Nucleus accumbens (tissue), 56 donors: ENCODE measurements at regions not wholly inside any gene's neighbourhood (a gene's known extent, or its start where the extent isn't known, plus 50 kb on each side); places are given as distances from the start of the nearest gene placed in this dataset.
"Not testable (repeated sequence)": the region's sequence is repeated elsewhere in the genome, so short reads cannot be mapped to it uniquely, and the experiment has no call there.

Experiments used
- DNase-seq, 56 donors: peaks; one replicate each; lab custom pipeline; 2025; lab: John Stamatoyannopoulos, UW

DNA sequence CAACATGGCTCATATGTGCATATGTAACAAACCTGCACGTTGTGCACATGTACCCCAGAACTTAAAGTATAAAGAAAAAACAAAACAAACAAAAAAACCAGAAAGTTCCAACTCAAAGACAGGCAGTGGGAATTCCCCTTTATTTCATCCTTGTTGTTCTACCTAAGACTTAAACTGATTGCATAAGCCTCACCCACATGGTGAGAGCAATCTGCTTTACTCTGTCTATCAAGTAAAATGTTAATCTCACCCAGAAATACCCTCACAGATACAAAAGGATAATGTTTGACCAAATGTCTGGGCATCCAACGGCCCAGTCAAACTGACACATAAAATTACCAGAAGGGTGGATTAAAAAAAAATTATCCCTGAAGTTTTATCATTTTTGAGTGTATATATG is 190.9 kb upstream of the PLSCR5 start:
- no peak for DNase-seq

DNA sequence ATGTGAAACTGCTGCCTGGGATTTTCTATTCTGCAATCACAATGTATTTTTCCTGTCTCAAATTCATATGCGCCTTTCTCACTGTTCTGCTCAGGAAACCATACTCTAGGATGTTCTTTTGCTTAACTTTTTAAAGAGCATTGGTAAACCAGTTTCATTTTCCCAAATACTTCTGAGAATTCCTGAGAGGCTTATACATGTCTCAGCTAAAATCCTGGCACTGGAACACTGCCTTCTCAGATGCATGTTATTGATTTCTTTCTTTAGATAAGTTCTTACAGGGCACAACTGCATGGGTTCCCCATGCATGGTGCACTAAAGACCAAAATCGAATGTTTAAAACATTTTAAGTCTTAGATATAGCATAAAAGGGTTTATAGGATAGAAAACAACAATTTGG is 178.3 kb upstream of the PLSCR5 start:
- DNase-seq, result no peak

DNA sequence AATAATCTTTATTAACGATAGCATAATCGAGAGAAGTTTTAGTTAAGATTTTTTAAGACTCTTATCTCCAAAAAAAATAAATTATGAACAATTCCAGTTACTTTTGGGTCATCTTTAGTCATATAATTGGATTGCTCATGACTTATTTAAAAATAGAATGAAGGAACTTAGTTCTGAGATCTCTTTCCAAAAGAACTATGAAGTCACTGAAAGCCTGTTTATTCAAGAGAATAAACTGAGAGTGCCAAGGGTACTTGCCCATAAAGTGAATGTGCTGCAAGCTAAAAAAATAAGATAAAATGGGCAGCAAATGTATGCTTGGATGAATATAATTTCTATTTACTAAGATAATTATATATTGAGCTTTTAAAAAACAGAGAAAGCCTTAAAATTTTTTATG is 176.5 kb upstream of the PLSCR5 start:
- no peak for DNase-seq

DNA sequence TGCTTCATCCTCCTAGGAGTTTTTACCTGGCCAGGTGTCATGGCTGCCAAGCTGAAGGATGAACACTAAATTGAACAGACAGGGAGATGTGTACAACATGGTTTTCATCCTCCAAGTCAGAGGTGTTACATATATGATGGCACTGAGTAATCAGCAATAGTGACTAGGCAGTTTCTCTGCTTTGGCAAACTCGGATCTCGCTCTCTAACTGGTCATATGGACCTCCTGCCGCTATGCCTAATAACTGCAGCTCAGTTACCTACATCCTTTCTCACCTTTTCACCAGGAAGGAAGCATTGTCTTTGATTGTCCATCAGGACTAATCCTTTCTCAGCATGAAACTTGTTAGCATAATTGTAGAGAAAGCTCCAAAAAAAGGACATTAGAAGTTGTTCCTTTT is 175.9 kb upstream of the PLSCR5 start:
- DNase-seq, result no peak

DNA sequence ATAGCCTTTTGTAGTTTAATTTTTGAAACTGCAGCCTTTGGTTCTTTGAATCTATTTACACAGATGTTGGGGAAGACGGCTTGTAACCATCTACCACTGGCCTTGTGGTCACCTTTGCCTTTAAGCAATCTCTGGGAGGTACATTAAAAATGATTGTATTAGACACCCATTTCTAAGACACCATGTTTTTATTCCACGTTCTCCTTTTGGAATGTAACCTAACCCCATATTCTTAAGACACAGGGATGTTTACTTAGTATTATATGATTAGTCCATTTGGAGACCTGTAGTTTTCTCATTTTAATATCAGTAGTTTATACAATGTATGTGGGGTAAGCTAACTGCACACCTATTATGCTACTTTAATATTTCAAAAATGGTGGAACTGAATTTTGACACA is 175.1 kb upstream of the PLSCR5 start:
- no peak for DNase-seq

DNA sequence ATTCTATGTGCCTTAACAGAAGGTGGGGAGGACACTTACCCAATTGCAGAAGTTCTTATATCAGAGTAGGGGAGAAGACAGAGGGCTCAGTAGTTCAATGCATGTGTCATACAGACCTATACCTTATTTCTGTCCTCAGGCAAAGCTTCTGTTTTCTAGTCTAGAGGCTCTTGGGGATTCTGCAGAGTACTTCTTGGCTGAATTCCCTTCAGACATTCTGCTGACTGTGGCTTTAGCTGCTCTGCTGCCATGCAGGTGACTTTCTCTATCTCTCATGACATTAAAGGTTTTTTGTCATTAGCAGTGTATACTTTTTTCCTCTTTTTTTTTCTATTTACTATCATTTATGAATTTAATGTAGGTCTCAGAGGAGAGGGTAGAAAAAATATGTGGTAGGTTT is 172.8 kb upstream of the PLSCR5 start:
- DNase-seq, result no peak

DNA sequence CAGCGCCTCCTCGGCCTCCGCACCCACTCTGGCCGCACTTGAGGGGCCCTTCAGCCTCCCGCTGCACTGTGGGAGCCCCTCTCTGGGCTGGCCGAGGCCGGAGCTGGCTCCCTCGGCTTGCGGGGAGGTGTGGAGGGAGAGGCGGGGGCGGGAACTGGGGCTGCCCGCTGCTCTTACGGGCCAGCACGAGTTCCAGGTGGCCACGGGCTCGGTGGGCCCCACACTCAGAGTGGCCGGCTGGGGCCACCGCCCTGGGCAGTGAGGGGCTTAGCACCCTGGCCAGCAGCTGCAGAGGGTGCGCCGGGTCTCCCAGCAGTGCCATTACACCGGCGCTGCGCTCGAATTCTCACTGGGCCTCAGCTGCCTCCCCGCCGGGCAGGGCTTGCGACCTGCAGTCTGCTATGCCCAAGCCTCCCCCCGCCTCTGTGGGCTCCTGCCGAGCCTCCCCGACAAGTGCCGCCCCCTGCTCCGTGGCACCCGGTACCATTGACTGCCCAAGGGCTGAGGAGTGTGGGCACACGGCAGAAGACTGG is 167.1 kb upstream of the PLSCR5 start:
- DNase-seq, result no peak

DNA sequence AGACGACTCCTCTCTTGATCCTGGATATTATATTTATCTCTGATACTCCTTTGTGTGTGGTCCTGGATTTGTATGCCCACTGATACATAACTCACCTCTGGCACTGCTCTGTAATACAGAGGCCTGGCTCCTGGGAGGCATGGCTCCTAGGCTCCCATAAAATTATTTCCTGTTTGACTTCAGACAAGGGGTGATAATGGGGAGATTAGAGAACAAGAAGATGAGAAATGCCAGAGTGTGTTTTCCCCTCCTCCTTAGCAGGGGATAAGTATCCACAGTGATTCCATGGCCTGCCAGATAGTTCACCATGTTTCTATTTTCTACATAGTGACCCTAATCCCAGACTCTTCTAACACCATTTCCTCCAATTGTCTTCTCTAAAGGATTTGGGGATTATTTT is 165.7 kb upstream of the PLSCR5 start:
- DNase-seq, result no peak

DNA sequence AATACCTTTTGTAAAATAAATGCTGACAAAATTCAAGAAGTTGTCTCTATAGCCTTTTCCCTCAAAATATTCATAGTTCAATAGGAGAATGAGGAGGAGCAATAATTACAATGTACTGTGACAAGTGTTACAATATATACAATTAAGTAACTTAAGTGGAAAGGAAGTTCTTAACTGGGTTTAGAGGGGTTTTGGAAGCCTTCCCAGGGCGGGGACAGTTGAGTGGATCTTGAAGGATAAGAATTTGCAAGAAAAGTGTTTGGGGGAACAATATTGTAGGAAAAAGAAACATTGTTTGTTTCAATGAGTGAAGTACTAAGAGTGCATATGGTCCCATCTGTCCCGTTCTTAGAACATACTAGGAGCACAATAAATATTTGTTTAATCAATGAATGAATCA is 165.2 kb upstream of the PLSCR5 start:
- DNase-seq, result no peak

DNA sequence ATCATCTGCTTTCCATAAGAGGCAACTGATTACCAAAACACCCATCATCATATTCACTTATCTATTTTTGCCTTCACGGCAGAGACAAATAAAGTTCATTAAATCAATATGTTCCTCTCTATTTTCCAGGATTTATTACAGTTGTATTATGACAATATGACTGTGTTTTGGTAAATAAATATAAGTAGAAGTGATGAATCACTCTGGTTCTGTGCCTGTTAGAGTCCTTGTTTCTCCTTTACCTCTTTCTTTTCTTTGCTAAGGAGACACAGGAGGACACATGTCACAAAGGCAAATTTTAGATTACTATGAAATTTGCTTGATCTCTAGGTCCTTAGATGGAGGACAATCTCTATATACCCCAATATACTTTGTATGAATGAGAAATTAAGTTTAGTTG is 152.6 kb upstream of the PLSCR5 start:
- no peak for DNase-seq

DNA sequence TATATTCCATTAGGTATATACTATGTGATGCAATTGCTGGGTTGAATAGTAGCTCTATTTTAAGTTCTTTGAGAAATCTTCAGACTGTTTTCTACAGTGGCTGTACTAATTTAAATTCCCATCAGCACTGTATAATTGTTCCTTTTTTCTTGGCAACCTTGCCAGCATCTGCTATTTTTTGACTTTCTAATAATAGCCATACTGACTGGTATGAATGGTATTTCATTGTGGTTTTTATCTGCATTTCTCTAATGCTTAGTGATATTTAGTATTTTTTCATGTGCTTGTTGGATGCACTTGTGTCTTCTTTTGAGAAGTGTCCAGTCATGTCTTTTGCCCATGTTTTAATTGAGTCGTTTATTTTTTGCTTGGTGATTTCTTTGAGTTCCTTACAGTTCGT is 145.1 kb upstream of the PLSCR5 start:
- no peak for DNase-seq

DNA sequence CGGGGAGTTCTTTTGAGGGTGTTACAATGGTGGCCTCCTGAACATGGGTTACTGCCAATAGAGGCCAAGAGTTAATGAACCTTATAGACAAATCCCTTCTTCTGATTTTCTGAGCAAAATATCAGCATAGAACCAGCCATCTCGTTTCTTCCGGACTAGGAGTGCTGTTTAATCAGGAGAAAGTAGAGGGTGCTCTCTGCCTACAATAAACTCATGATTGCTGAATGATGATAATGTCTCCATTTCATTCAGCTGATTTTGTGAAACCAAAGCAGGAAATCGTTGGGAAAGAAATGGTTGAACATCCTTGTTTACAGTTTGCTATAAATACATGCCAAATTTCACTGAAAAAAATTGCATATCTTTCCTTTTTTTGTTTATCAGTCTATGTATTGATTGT is 142.8 kb upstream of the PLSCR5 start:
- peak in 1 of 56 donors; percentile 2 for DNase-seq

DNA sequence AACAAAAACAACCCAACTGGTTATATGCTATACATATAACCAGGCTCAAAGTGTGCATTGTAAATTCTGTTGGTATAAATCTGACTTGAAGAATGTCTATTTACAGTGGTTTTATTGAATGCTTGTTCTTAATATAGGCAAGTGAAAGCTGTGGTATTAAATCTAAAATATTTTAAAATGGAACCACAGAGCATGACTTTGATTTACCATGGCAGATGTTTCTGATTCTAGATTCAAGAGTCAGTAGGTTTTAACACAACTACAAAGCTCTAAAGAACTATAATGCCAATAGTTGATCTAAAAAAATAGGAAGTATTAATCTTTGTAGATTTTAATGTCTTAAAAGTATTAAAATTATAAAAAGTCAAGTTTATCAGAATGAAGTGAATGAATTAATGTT is 141.9 kb upstream of the PLSCR5 start:
- no peak for DNase-seq

DNA sequence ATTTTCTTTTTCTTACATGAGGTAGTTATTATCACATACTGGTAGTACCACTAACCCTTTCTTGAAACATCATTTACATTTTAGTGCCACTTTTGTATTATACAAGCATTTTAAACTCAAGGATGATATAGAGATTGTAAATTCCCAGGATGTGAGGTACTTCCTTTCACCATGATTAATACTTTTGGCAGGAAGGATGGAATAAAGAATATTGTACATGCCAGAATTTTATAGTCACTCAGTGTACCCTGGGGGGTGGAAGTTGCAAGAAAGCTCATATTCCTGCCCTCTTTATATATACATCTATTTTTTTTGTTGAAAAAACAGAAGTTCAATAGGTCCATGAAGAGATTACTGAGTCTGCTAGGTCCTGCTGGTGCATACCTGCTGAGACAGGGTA is 141.0 kb upstream of the PLSCR5 start:
- DNase-seq, result no peak

DNA sequence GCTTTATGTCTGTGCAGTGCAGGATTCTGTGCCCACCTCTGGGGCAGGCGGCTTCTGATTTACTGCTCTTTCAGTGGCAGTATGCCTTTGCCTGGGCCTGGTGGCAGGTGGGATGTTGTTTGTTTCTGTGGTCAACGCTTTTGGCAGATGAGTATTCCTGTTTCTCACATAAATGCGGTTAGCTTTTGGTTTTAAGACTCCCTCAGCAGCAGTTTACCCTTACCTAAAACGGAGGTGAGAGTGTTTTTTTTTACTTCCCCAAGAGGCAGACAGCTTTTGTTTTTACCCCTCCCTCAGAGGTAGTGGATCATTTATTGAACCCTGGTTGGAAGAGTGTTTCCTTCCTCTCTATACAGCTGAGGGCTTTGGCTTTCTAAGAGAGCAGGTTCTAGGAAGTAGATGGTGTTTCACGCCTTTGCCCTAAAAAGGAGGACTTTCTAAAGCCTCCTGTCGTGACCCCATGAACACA is 134.1 kb upstream of the PLSCR5 start:
- DNase-seq, result no peak

DNA sequence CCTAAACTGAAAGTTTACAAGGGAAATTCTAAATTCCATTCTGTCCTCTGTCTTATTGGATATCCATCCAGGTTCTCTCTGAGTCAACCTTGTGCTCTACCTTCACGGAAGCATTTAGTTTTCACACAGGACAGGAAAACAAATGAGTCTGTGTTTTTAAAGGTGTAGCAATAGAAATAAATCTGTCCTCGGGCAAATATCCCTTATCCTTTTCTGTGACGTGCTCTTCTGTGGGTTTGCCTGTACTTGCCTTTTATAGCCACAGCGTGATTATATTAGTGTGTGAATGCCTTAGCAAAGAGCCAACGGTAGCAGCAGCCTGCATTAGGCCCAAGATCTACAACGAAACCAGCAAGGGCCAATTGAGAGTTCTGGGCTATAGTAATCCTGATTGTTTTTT is 127.2 kb upstream of the PLSCR5 start:
- no peak for DNase-seq

DNA sequence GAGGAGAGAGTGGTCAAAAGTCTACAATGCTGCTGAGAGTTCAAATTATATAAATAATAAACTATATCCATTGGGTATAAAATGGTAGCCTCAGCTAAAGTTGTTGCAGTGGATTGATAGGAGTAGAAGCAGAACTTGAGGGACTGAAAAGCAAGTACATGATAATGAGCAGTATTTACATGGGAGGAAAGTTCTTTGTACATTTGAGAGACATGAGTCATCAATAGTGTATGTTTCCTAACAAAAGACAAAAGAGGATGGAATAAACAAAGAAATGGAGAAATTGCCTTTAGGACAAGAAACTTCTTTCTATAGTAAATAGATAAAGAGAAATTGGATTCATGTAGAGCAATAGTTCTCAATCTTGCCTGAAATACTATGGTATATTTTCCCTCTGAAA is 110.0 kb upstream of the PLSCR5 start:
- DNase-seq, result no peak

DNA sequence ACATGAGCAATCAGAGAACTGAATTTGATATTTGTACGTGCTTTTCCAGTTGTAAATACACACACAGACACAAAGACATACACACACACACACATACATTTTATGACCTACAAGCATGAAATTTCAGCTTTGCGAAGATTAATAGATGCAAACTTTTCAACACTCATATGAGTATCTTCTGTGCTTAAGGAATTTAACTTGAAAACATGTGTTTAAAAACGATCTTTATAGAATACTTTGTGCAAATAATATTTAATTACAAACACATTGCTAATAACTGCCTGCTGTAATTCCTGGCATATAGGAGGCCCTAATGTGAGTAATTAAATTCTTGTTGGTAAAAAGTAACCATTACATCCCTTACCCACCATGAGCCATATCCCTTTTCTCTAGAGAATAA is 107.7 kb upstream of the PLSCR5 start:
- no peak for DNase-seq

DNA sequence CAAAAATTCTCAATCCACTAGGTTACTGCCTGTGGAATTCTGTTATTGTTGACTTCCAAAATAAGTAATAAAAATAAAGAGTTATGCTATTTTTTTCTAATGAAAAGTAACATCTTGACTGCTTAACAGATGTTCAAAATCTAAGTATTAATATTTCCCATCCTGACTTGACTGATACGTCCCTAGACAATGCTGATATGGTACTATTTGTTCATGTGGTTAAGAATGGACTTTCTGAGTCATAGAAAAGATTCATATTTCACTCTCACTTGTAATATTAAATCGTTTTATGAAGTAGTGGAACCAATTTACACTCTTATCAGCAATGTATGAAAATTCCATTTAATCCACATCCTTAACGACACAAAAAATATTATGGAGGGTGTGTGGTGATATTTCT is 104.8 kb upstream of the PLSCR5 start:
- DNase-seq, result no peak

DNA sequence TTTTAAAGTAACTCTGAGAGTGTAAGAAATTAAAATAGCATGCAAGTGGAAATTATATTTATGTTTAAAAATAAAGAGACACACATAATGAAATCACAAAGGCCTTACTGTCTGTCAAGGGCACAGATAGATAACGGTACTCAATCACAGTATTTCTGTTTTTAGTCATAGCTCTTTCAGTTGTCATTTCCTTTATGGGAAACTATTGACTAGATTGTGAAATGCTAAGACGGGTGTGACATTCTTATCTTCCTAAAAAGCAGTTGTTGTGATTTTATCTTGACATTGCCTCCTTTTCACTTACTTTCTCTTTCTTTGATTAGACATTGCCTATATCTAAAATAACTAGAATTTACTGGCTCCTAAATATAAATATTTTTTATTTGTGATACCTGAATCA is 100.1 kb upstream of the PLSCR5 start:
- no peak for DNase-seq

DNA sequence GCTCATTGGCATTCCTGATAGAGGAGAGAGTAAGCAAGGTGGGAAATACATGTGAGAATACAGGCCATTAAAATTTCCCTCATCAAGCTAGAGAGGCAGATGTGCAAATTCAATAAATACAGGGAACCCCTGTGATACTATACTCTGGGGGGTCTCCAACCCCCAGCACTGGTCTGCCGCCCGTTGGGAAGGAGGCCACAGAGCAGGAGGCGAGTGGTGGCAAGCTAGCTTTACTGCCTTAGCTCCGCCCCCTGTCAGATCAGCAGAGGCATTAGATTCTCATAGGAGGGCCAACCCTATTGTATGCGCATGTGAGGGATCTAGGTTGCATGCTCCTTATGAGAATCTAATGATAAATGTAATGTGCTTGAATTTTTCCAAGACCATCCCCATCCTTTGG is 97.1 kb upstream of the PLSCR5 start:
- no peak for DNase-seq

DNA sequence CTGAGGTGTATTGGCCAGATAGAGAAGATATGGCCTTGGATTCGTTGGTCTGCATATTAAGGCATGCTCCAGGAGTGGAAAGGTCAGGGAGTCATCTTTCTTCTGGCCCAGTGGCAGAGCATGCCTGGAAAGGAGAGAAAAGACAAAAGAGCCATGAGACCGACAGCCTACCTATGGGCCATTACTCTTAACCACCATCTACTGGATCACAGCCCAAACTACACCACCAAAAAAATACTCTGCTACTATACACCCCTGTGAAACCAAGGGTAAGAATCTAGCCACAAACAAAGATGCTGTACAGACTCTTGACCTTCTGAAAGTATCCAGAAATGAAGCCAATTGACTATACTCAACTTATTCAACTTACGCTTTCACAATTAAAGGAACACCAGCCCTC is 96.1 kb upstream of the PLSCR5 start:
- no peak for DNase-seq

DNA sequence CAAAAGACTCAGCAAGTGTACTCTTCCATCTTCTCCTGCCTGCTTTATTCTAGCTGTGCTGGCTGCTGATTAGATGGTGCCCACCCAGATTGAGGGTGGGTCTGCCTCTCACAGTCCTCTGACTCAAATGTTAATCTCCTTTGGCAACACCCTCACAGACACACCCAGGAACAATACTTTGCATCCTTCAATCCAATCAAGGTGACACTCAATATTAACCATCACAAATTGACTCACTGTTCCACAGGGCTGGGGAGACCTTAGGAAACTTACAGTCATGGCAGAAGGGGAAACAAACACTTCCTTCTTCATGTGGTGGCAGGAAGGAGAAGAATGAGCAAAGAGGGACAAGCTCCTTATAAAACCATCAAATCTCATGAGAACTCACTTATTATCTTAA is 94.9 kb upstream of the PLSCR5 start:
- not testable (repeated sequence) for DNase-seq

DNA sequence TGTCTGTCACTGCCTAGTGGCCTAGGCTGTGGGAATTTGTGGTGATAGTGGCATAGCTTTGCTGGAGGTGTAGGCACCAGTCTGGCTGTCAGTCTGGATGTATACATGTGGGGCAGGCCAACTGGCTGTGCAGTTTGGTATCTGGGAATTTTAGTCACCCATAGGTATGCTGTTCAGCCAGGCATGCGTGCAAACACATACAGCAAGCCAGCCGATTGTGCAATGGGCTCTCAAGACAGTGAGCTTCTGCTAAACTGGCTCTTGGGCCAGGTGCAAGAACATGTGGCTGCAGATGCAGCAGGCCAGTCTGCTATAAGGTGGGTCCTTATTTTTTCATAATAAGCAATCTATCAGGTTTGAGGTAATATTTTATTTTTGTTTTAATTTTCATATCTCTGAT is 87.1 kb upstream of the PLSCR5 start:
- DNase-seq, result no peak
